A673 (cell line): ENCODE measurements at regions not wholly inside any gene's neighbourhood (a gene's known extent, or its start where the extent isn't known, plus 50 kb on each side); places are given as distances from the start of the nearest gene placed in this dataset.
A peak's percentile ranks its signal among the peaks of the same experiment; 100 is the strongest.

ENCODE experiments used
- BruUV-seq: library from RNA; stranded (reverse); fragments of 400-500 nt; replicated peaks from 2 replicates; lab custom pipeline; 2021; lab: Mats Ljungman, UMichigan
- CTCF ChIA-PET: fragments of 300-600 bp; sonication (Branson Sonifier 250); formaldehyde crosslinking; loops from one replicate; lab custom pipeline; 2022; ENCODE audit warnings: antibody characterized with exemption; lab: Charles Lee
- POLR2A ChIA-PET: fragments of 300-600 bp; sonication (Branson Sonifier 250); formaldehyde crosslinking; loops from one replicate; lab custom pipeline; 2022; ENCODE audit warnings: antibody characterized with exemption; ENCODE audit not compliant: low non-redundant PET; lab: Charles Lee
- DNase-seq: peaks from one replicate; pipeline ENCODE4 v3.0.0-alpha.2; 2015; ENCODE audit warnings: low spot score
- H3K27ac ChIP-seq: fragments of 200-600 bp; sonication (generic); 2 replicates; pipeline ENCODE4 v1.5.1; 2016; ENCODE audit warnings: mixed run types, low read depth, mild to moderate bottlenecking, mixed read lengths, antibody characterized with exemption, low read length; ENCODE audit not compliant: poor library complexity, severe bottlenecking
- H3K27me3 ChIP-seq: fragments of 200-600 bp; sonication (generic); replicated peaks from 2 replicates; pipeline ENCODE4 v1.6.1; 2017; ENCODE audit warnings: mixed run types, low read depth, mild to moderate bottlenecking, mixed read lengths, antibody characterized with exemption, low read length; ENCODE audit not compliant: insufficient read depth, poor library complexity
- H3K36me3 ChIP-seq: fragments of 200-600 bp; sonication (generic); 2 replicates; pipeline ENCODE4 v1.6.1; 2016; ENCODE audit warnings: mixed run types, mild to moderate bottlenecking, mixed read lengths, antibody characterized with exemption, low read length; ENCODE audit not compliant: insufficient read depth, poor library complexity, severe bottlenecking
- H3K4me1 ChIP-seq: fragments of 200-600 bp; sonication (generic); 2 replicates; pipeline ENCODE4 v1.6.1; 2017; ENCODE audit warnings: mixed run types, mild to moderate bottlenecking, mixed read lengths, antibody characterized with exemption, low read length; ENCODE audit not compliant: insufficient read depth, poor library complexity, severe bottlenecking
- H3K4me3 ChIP-seq: fragments of 200-600 bp; sonication (generic); 2 replicates; pipeline ENCODE4 v1.5.1; 2016; ENCODE audit warnings: low read depth, mixed run types, mild to moderate bottlenecking, mixed read lengths, low read length; ENCODE audit not compliant: poor library complexity, severe bottlenecking
- H3K9me3 ChIP-seq: fragments of 200-600 bp; sonication (generic); 2 replicates; pipeline ENCODE4 v1.6.1; 2016; ENCODE audit warnings: mixed run types, low read depth, mild to moderate bottlenecking, mixed read lengths, antibody characterized with exemption, low read length; ENCODE audit not compliant: poor library complexity, severe bottlenecking
- EZH2 ChIP-seq: fragments of 200-600 bp; sonication (generic); IDR thresholded peaks from 2 replicates; pipeline ENCODE4 v1.6.1; 2017; ENCODE audit warnings: borderline replicate concordance, low read depth, mild to moderate bottlenecking, mixed read lengths, antibody characterized with exemption, low read length; ENCODE audit not compliant: poor library complexity, severe bottlenecking
- intact Hi-C: fragments of 100-400 bp; cut with micrococcal nuclease; formaldehyde crosslinking; loops from one replicate; pipeline ENCODE4 v1.10.0; 2022; ENCODE audit not compliant: unreplicated experiment
- TF ChIP-seq, protein P1 (sequence below): fragments of 300-800, 200-600 bp; sonication (generic); conservative IDR thresholded peaks from 2 replicates; pipeline ENCODE4 v1.5.1; 2017; ENCODE audit warnings: low read depth, mild to moderate bottlenecking, antibody characterized with exemption, low read length, moderate library complexity, mixed read lengths

DNA sequence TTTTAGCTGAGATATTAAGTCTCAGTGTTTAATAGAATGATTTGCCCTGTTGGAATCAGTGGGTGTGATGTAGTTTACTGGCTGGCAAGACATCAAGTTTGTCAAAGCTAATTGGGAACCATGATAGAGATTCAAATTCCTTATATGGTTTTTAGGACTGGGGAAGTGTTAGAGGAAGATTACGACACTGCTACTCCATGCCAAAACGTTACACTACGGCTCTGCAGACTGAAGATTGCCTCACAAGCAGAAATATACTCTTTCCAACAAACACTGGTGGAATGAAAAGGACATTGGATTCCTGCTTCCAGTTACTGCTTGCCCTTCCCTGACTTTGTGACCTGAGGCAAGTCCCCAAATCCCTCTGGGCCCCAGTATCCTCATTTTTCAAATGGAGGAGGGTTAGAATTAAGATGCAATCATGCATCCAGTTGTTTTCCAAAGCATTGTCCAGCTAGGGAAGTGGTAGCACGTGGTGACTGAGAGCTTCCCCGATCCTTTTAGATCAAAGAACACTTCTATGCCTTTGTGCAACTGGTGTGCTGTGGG, 147.6 kb downstream of the CDC42EP3 start:
- Histone ChIP-seq H3K27ac (peak overlapping the region; percentile 60), H3K4me1 (peaks cover 18% of the 10 kb centered on the region), H3K36me3 (no peaks in the 10 kb centered on the region), H3K27me3 (no peaks in the 10 kb centered on the region), H3K9me3 (no peaks in the 10 kb centered on the region), H3K4me3 (no peak overlapping the region)
- DNase-seq = peak; percentile 79
- intact Hi-C loops = no loop called here
- BruUV-seq = no TSS peak
- CTCF ChIA-PET = no interaction called here
- TF ChIP-seq, protein P1, sequence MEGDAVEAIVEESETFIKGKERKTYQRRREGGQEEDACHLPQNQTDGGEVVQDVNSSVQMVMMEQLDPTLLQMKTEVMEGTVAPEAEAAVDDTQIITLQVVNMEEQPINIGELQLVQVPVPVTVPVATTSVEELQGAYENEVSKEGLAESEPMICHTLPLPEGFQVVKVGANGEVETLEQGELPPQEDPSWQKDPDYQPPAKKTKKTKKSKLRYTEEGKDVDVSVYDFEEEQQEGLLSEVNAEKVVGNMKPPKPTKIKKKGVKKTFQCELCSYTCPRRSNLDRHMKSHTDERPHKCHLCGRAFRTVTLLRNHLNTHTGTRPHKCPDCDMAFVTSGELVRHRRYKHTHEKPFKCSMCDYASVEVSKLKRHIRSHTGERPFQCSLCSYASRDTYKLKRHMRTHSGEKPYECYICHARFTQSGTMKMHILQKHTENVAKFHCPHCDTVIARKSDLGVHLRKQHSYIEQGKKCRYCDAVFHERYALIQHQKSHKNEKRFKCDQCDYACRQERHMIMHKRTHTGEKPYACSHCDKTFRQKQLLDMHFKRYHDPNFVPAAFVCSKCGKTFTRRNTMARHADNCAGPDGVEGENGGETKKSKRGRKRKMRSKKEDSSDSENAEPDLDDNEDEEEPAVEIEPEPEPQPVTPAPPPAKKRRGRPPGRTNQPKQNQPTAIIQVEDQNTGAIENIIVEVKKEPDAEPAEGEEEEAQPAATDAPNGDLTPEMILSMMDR = no peak
- no peak for TF ChIP-seq EZH2
- POLR2A ChIA-PET = interaction anchor here (0.6 kb wide), 1 partner anchor 253 kb away, joined by 4 read pairs; no protein-coding TSS in a partner anchor

DNA sequence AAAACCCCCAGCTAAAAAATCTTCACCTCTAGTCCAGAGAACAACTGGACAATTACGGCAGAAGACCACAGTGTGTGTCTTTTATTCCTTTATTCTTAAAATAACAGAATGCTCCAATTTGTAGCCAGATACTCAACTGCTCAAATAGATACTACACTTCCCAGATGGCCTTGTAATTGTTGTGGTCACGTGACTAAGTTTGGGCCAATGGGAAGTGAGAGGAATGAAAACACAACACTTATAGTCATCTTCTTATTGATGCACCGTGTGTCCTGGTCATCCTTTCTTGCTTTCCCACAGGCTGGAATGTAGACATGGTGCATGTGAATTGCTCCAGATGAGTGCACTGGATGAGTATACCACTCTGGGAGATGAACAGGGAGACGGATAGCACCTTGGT, 145.1 kb downstream of the CDC42EP3 start:
- DNase-seq = peak; percentile 39
- H3K4me3 ChIP-seq = no peak overlapping the region
- intact Hi-C loops = no loop called here
- H3K9me3 ChIP-seq = no peaks in the 10 kb centered on the region
- BruUV-seq = no TSS peak
- H3K4me1 ChIP-seq = peaks cover 18% of the 10 kb centered on the region
- CTCF ChIA-PET = no interaction called here
- TF ChIP-seq, protein P1 = no peak
- H3K27me3 ChIP-seq = no peaks in the 10 kb centered on the region
- POLR2A ChIA-PET = no interaction called here
- no peak overlapping the region for H3K27ac ChIP-seq
- no peaks in the 10 kb centered on the region for H3K36me3 ChIP-seq

DNA sequence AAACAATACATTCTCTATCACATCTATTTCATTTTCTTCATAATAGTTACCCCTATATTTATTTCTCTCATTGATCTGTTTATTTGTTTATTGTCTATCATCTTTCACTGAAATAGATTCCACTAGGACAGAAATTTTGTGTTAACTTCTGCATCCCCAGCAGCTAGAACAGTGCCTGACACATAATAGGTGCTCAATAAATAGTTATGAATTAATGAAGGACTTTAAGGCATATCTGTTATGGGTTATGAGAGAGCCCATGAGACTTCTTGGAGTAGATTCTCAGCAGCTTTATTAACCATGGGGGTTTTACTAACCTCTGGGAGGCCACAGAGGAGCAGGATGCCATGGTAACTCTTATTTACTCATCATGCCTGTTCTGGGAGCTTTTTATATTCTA, 144.6 kb downstream of the CDC42EP3 start:
- TF ChIP-seq, protein P1 = no peak
- no peak for TF ChIP-seq EZH2
- DNase-seq = no peak
- no peaks in the 10 kb centered on the region for H3K9me3 ChIP-seq
- H3K4me1 ChIP-seq = peaks cover 18% of the 10 kb centered on the region
- intact Hi-C loops = no loop called here
- no peaks in the 10 kb centered on the region for H3K27me3 ChIP-seq
- no TSS peak for BruUV-seq
- H3K4me3 ChIP-seq = no peak overlapping the region
- H3K27ac ChIP-seq = no peak overlapping the region
- ChIA-PET POLR2A (no interaction called here), CTCF (no interaction called here)
- H3K36me3 ChIP-seq = no peaks in the 10 kb centered on the region
